ENCODE measurements at regions not wholly inside any gene's neighbourhood (a gene's known extent, or its start where the extent isn't known, plus 50 kb on each side); places are given as distances from the start of the nearest gene placed in this dataset.

DNA sequence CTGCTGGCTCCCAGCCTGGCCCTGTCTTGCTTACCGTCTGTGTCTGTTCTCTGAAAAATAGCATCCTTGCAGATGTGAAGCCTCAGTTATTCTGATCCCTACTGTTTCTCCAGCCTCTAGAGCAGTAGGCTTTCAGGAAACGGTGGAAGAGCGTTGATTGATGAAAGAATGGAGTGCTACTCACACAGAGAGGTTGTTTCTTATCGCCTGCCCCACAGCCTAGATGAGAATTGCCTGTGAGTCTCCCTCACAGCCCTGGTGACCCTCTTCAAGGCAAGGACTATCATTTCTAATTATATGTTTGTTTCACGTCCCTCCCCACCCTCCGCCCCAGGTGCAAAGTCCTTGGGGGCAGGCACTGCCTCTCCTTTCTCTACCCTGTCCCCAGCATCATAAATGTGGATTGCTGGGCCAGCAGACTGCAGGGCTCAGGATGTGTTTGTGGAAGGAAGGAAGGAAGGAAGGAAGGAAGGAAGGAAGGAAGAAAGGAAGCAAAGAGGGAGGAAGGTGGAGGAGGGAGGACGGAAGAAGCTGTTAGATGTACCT is 575.3 kb upstream of the B3GAT1 start:
- TF ChIP-seq, protein P1, sequence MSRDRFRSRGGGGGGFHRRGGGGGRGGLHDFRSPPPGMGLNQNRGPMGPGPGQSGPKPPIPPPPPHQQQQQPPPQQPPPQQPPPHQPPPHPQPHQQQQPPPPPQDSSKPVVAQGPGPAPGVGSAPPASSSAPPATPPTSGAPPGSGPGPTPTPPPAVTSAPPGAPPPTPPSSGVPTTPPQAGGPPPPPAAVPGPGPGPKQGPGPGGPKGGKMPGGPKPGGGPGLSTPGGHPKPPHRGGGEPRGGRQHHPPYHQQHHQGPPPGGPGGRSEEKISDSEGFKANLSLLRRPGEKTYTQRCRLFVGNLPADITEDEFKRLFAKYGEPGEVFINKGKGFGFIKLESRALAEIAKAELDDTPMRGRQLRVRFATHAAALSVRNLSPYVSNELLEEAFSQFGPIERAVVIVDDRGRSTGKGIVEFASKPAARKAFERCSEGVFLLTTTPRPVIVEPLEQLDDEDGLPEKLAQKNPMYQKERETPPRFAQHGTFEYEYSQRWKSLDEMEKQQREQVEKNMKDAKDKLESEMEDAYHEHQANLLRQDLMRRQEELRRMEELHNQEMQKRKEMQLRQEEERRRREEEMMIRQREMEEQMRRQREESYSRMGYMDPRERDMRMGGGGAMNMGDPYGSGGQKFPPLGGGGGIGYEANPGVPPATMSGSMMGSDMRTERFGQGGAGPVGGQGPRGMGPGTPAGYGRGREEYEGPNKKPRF (IDR thresholded peaks at IDR 0.05; ENCODE audit: low read depth, low read length): no peak
- TF ChIP-seq TGIF2 (CRISPR knock-in tag; IDR thresholded peaks at IDR 0.05) (no peak), FOS (IDR thresholded peaks at IDR 0.05; ENCODE audit: extremely low read depth, insufficient read length) (no peak), EP300 (IDR thresholded peaks at IDR 0.05; ENCODE audit: low read length) (no peak), FOXP1 (CRISPR knock-in tag; IDR thresholded peaks at IDR 0.05) (no peak), L3MBTL2 (IDR thresholded peaks at IDR 0.05) (no peak)
- TF ChIP-seq, protein P2, sequence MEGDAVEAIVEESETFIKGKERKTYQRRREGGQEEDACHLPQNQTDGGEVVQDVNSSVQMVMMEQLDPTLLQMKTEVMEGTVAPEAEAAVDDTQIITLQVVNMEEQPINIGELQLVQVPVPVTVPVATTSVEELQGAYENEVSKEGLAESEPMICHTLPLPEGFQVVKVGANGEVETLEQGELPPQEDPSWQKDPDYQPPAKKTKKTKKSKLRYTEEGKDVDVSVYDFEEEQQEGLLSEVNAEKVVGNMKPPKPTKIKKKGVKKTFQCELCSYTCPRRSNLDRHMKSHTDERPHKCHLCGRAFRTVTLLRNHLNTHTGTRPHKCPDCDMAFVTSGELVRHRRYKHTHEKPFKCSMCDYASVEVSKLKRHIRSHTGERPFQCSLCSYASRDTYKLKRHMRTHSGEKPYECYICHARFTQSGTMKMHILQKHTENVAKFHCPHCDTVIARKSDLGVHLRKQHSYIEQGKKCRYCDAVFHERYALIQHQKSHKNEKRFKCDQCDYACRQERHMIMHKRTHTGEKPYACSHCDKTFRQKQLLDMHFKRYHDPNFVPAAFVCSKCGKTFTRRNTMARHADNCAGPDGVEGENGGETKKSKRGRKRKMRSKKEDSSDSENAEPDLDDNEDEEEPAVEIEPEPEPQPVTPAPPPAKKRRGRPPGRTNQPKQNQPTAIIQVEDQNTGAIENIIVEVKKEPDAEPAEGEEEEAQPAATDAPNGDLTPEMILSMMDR (IDR thresholded peaks at IDR 0.05 in 2 of 3, conservative IDR thresholded peaks at IDR 0.05 in 1 of 3; ENCODE audit: insufficient read depth in 2 of 3, low read depth in 1 of 3, low read length in 3 of 3): no peak
- TF ChIP-seq, protein P3, sequence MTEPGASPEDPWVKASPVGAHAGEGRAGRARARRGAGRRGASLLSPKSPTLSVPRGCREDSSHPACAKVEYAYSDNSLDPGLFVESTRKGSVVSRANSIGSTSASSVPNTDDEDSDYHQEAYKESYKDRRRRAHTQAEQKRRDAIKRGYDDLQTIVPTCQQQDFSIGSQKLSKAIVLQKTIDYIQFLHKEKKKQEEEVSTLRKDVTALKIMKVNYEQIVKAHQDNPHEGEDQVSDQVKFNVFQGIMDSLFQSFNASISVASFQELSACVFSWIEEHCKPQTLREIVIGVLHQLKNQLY (CRISPR knock-in tag; conservative IDR thresholded peaks at IDR 0.05): no peak
- TF ChIP-seq, protein P4, sequence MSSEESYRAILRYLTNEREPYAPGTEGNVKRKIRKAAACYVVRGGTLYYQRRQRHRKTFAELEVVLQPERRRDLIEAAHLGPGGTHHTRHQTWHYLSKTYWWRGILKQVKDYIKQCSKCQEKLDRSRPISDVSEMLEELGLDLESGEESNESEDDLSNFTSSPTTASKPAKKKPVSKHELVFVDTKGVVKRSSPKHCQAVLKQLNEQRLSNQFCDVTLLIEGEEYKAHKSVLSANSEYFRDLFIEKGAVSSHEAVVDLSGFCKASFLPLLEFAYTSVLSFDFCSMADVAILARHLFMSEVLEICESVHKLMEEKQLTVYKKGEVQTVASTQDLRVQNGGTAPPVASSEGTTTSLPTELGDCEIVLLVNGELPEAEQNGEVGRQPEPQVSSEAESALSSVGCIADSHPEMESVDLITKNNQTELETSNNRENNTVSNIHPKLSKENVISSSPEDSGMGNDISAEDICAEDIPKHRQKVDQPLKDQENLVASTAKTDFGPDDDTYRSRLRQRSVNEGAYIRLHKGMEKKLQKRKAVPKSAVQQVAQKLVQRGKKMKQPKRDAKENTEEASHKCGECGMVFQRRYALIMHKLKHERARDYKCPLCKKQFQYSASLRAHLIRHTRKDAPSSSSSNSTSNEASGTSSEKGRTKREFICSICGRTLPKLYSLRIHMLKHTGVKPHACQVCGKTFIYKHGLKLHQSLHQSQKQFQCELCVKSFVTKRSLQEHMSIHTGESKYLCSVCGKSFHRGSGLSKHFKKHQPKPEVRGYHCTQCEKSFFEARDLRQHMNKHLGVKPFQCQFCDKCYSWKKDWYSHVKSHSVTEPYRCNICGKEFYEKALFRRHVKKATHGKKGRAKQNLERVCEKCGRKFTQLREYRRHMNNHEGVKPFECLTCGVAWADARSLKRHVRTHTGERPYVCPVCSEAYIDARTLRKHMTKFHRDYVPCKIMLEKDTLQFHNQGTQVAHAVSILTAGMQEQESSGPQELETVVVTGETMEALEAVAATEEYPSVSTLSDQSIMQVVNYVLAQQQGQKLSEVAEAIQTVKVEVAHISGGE (CRISPR knock-in tag; IDR thresholded peaks at IDR 0.05): no peak
